Suprapubic skin (tissue), 3 donors: ENCODE measurements at regions not wholly inside any gene's neighbourhood (a gene's known extent, or its start where the extent isn't known, plus 50 kb on each side); places are given as distances from the start of the nearest gene placed in this dataset.

Source experiments
- POLR2AphosphoS5 ChIP-seq, 3 donors: sonication (generic); formaldehyde crosslinking; IDR thresholded peaks; one replicate each; pipeline ENCODE4 v1.6.1; 2017; ENCODE audit warnings: antibody characterized with exemption in 3 of 3
- TF ChIP-seq, protein P1 (sequence below), 2 donors: fragments of 200-600 bp in 1 of 2; fragments of 450-650 bp in 1 of 2; sonication (generic) in 1 of 2; IDR thresholded peaks; one replicate each; pipeline ENCODE4 v1.5.1; 2016 to 2019; ENCODE audit warnings: antibody characterized with exemption in 2 of 2, mild to moderate bottlenecking in 1 of 2, moderate library complexity in 1 of 2

DNA sequence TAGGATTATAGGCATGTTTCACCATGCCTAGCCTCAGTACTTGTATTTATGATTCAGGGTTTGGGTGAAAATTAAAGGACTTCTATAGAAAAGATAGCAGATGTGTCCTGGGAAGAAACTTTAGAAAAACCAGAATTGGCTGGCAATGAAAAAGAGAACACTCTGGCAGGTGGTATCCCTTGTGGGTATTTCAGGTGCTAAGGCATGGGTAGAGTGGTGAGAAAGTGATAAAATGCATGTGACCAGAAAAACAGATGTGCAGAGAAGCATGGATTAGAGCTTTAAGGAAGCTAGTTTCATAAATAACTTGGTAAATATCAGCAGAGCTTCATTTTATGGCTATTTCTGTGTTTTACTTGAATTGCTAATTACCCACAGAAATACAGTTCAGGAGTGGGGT lies 622.2 kb downstream of the DOK5 start:
- TF ChIP-seq, protein P1, sequence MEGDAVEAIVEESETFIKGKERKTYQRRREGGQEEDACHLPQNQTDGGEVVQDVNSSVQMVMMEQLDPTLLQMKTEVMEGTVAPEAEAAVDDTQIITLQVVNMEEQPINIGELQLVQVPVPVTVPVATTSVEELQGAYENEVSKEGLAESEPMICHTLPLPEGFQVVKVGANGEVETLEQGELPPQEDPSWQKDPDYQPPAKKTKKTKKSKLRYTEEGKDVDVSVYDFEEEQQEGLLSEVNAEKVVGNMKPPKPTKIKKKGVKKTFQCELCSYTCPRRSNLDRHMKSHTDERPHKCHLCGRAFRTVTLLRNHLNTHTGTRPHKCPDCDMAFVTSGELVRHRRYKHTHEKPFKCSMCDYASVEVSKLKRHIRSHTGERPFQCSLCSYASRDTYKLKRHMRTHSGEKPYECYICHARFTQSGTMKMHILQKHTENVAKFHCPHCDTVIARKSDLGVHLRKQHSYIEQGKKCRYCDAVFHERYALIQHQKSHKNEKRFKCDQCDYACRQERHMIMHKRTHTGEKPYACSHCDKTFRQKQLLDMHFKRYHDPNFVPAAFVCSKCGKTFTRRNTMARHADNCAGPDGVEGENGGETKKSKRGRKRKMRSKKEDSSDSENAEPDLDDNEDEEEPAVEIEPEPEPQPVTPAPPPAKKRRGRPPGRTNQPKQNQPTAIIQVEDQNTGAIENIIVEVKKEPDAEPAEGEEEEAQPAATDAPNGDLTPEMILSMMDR (IDR thresholded peaks at IDR 0.05) = no peak
- no peak for TF ChIP-seq POLR2AphosphoS5 (IDR thresholded peaks at IDR 0.05)
